GM18520 (cell line): ENCODE measurements at regions not wholly inside any gene's neighbourhood (a gene's known extent, or its start where the extent isn't known, plus 50 kb on each side); places are given as distances from the start of the nearest gene placed in this dataset.
"Not testable (repeated sequence)": the region's sequence is repeated elsewhere in the genome, so short reads cannot be mapped to it uniquely, and the experiment has no call there.

Source experiments
- ATAC-seq: cut with Tn5 transposase; IDR thresholded peaks from one replicate; pipeline ENCODE4 v1.9.1; 2021; ENCODE audit not compliant: unreplicated experiment

GRCh38 chr15:22134941-22135566, 54.7 kb downstream of the OR4M2 start:
- ATAC-seq: not testable (repeated sequence)

- not testable (repeated sequence) for ATAC-seq
Measured at GRCh38 chr15:22137572-22137971, 57.2 kb downstream of the OR4M2 start.

DNA sequence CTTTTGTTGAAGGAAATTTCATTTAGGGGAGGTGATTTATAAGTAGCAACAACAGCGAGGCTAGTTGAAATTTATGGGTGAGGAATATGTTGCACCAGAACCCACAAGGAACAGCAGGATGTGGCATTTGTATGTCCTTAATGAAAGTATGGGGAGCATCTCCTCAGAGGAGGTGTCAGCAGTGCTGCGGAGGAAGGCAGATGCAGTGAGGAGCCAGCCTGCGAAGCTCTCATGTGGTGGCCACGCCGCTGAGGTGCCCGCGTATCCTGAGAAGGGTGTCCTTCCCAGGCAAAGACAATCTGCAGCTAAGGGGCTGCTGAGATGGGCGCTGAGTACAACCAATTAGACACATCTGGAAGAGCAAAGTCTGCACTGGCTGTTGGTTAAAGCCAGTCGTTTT, 60.8 kb downstream of the OR4M2 start:
- ATAC-seq: not testable (repeated sequence)

- ATAC-seq: peak; percentile 56
Measured at GRCh38 chr15:22148109-22148508, 67.8 kb downstream of the OR4M2 start.

DNA sequence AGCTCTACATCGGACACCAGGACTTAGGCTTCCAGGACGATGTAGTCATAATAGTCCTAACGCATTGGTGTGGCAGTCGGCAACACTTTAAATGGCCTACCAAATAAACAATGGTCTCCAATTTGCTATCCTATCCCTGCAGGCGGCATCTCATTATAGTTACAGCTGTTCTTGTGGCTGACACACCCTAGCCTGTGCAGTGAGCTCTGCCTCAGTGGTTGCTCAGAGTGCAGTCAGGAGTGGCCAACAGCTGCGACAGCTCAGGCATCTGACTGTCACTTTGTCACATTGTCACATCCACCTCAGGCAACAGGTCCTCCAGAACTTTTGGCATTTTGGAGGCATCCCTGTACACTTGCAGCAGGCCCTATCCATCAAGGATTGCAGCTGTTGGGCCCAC, 77.9 kb downstream of the OR4M2 start:
- ATAC-seq: not testable (repeated sequence)

DNA sequence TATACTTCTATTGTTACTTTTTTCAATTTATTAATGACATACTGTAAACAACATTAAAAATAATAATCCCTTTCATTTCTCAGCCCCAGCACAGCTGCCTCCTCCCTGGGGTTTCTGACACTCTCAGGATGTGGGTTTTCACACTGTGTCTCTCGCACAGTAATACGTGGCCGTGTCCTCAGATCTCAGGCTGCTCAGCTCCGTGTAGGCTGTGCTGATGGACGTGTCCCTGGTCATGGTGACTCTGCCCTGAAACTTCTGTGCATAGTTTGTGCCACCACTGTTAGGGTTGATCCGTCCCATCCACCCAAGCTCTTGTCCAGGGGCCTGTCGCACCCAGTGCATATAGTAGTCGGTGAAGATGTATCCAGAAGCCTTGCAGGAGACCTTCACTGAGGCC, 80.0 kb downstream of the OR4M2 start:
- ATAC-seq: peak; percentile 20

GRCh38 chr15:22160741-22161140, 80.4 kb downstream of the OR4M2 start:
- ATAC-seq: peak; percentile 66

- ATAC-seq: peak; percentile 67
Measured at GRCh38 chr15:22161398-22161797, 81.1 kb downstream of the OR4M2 start.

DNA sequence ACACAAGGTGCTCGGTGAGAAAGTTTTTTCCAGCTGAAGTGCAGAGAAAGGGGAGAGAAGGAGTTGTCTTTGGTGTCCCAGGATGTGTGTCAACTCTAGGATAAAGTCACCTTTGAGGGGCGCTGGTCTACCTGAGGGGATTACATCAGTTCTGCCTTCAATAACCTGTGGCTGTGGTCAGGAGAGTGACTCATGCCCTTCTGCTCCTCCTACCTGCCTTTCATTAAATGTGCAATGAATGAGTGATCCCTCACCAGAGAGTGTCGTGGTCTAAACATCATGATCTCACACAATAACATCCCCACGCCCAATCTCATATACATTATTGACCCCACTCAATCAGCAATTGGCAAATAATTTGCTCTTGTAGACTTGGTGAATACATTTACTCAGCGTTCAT, 83.4 kb downstream of the OR4M2 start:
- not testable (repeated sequence) for ATAC-seq

DNA sequence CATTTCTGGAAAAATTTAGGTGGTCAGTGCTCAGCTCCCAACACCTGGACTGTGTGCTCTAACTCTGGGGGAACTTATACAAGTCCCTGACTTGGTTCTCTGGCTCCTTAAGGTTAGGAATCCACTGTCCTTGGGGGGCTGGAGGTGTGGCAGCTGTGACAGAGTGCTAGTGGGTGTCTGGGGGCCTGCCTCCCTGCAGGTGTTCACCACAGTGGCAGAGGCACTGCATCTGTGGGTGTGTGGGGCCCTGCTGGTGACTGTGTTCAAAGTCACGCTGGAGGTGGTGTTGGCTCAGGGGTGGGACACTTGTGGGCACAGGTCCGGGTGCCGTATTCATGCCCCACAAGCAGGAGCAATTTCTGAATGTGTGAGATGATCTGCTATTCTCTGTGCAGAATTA, 87.2 kb downstream of the OR4M2 start:
- ATAC-seq: not testable (repeated sequence)

GRCh38 chr15:22173029-22173998, 93.0 kb downstream of the OR4M2 start:
- ATAC-seq: peak; percentile 62

- peak; percentile 31 for ATAC-seq
Measured at GRCh38 chr15:22174088-22174487, 93.8 kb downstream of the OR4M2 start.

DNA sequence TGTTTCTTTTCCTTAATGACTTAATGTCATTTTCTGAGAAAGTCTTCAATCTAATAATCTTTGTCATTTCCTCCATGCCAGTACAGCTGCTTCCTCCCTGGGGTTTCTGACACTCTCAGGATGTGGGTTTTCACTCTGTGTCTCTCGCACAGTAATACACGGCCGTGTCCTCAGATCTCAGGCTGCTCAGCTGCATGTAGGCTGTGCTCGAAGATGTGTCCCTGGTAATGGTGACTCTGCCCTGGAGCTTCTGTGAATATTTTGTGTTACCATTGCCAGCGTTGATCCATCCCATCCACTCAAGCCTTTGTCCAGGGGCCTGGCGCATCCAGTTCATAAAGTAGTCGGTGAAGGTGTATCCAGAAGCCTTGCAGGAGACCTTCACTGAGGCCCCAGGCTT, 97.6 kb downstream of the OR4M2 start:
- not testable (repeated sequence) for ATAC-seq

GRCh38 chr15:22178438-22178837, 98.1 kb downstream of the OR4M2 start:
- not testable (repeated sequence) for ATAC-seq

GRCh38 chr15:22179043-22179442, 98.7 kb downstream of the OR4M2 start:
- not testable (repeated sequence) for ATAC-seq

GRCh38 chr15:22180611-22181010, 100.3 kb downstream of the OR4M2 start:
- ATAC-seq: not testable (repeated sequence)

- peak; percentile 81 for ATAC-seq
Measured at GRCh38 chr15:22184678-22185077, 104.4 kb downstream of the OR4M2 start.

- not testable (repeated sequence) for ATAC-seq
Measured at GRCh38 chr15:22186846-22187532, 106.7 kb downstream of the OR4M2 start.

DNA sequence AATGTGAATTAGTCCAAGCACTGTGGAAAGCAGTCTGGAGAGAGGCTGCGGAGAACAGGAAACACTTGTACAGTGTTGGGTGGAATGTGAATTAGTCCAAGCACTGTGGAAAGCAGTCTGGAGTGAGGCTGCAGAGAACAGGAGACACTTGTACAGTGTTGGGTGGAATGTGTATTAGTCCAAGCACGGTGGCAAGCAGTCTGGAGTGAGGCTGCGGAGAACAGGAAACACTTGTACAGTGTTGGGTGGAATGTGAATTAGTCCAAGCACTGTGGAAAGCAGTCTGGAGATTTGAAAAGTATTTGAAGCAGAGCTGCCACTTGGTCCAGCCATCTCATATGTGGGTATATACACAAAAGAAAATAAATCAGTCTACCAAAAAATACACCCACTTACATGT, 111.5 kb downstream of the OR4M2 start:
- not testable (repeated sequence) for ATAC-seq

DNA sequence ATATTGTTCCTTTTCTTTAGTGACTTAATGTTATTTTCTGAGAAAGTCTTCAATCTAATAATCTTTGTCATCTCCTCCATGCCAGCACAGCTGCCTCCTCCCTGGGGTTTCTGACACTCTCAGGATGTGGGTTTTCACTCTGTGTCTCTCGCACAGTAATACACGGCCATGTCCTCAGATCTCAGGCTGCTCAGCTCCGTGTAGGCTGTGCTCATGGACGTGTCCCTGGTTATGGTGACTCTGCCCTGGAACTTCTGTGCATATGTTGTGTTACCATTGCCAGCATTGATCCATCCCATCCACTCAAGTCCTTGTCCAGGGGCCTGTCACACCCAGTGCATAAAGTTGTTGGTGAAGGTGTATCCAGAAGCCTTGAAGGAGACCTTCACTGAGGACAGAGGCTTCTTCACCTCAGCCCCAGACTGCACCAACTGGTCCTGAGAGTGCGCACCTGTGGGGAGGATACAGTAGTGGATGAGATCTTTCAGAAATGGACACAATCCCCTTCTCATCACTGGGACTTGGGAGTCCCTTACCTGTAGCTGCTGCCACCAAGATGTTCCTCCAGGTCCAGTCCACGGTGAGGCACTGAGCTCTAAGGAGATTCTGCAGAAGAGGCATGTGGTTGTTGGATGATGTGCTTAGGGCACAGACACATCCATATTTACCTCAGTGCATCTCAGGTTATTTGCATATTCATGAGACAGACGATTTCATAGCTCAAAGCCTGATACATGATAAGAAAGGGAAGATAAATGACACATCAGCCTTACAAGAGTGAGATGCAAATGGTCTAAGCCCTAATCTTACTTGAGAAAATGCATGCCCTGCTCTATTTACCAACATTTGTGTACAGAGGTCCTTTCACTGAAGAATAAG, 114.7 kb downstream of the OR4M2 start:
- ATAC-seq: not testable (repeated sequence)
